K562 (cell line): ENCODE measurements at regions not wholly inside any gene's neighbourhood (a gene's known extent, or its start where the extent isn't known, plus 50 kb on each side); places are given as distances from the start of the nearest gene placed in this dataset.

ENCODE experiments used
- ATAC-seq: fragments of 200-7000 bp; cut with Tn5 transposase; 3 replicates; pipeline ENCODE4 v1.9.1; 2020; ENCODE audit warnings: moderate library complexity
- BruUV-seq: library from RNA; stranded (reverse); fragments of 400-500 nt; replicated peaks from 2 replicates; lab custom pipeline; 2021; lab: Mats Ljungman, UMichigan
- CTCF ChIA-PET: fragments of 300-600 bp; formaldehyde crosslinking; extraction: SDS; loops from one replicate; lab custom pipeline; 2021; ENCODE audit warnings: low intra/inter-chr PET ratio; lab: Yijun Ruan, JAX
- POLR2A ChIA-PET: fragments of 300-600, 350-650 bp; sonication (Branson Sonifier 250); formaldehyde crosslinking; extraction: SDS; loops from one replicate; lab custom pipeline; 2021; ENCODE audit warnings: antibody characterized with exemption, inconsistent platforms; lab: Yijun Ruan, JAX
- DNase-seq, 4 experiments: peaks; one replicate each; pipeline versions ENCODE4 v3.0.0 to v3.0.0-alpha.2; 2011 to 2018; ENCODE audit warnings: low spot score in 3 of 4, mixed read lengths in 3 of 4; ENCODE audit errors: extremely low read depth in 1 of 4
- FAIRE-seq: peaks from 2 replicates; lab custom pipeline; 2011; peaks lifted over from hg19 to GRCh38; lab: Jason Lieb, UNC
- H2AFZ ChIP-seq: 2 replicates; pipeline ENCODE4 v1.6.0; 2011; ENCODE audit warnings: low read depth, low read length, control low read depth, inconsistent platforms
- H3K27ac ChIP-seq: fragments of 200-600 bp; 3 replicates; pipeline ENCODE4 v1.8.0; 2011; ENCODE audit warnings: low read depth, mild to moderate bottlenecking, control low read depth, inconsistent platforms, low read length, moderate library complexity, mixed read lengths; ENCODE audit errors: extremely low read depth
- H3K27me3 ChIP-seq, 2 experiments: fragments of 300-600 bp in 1 of 2; 2 replicates in 1 of 2; 3 replicates in 1 of 2; pipeline versions ENCODE4 v1.6.0 to v1.8.0; 2011; ENCODE audit warnings: inconsistent platforms in 2 of 2, low read length in 2 of 2, mild to moderate bottlenecking in 1 of 2, mixed read lengths in 1 of 2, moderate library complexity in 1 of 2; ENCODE audit not compliant: control insufficient read depth in 2 of 2, insufficient read depth in 2 of 2
- H3K36me3 ChIP-seq: fragments of 300-600 bp; 3 replicates; pipeline ENCODE4 v1.8.0; 2011; ENCODE audit warnings: mild to moderate bottlenecking, low read length, inconsistent platforms; ENCODE audit not compliant: control insufficient read depth, insufficient read depth
- H3K4me1 ChIP-seq, 2 experiments: fragments of 200-600 bp in 1 of 2; replicated peaks in 1 of 2; 2 replicates in 1 of 2; 3 replicates in 1 of 2; pipeline versions ENCODE4 v1.5.1 to v1.8.0; 2011; ENCODE audit warnings: inconsistent platforms in 2 of 2, low read length in 2 of 2, mild to moderate bottlenecking in 1 of 2, mixed read lengths in 1 of 2, moderate library complexity in 1 of 2; ENCODE audit not compliant: control insufficient read depth in 2 of 2, insufficient read depth in 2 of 2
- H3K4me2 ChIP-seq: 2 replicates; pipeline ENCODE4 v1.6.1; 2011; ENCODE audit warnings: low read length, control low read depth, inconsistent platforms, mixed read lengths; ENCODE audit not compliant: insufficient read depth
- H3K4me3 ChIP-seq: fragments of 200-600 bp; sonication (generic), shearing (Covaris generic); 2 replicates; pipeline ENCODE4 v1.5.1; 2016; ENCODE audit warnings: control low read depth, inconsistent platforms
- H3K79me2 ChIP-seq: fragments of 200-600 bp; 3 replicates; pipeline ENCODE4 v1.8.0; 2011; ENCODE audit warnings: low read length, inconsistent platforms; ENCODE audit not compliant: control insufficient read depth, insufficient read depth
- H3K9ac ChIP-seq, 2 experiments: 2 replicates each; pipeline versions ENCODE4 v1.6.0 to v1.6.1; 2011; ENCODE audit warnings: low read depth in 2 of 2, low read length in 2 of 2, control low read depth in 1 of 2, inconsistent platforms in 1 of 2, mild to moderate bottlenecking in 1 of 2, mixed read lengths in 1 of 2; ENCODE audit not compliant: insufficient read depth in 1 of 2
- H3K9me1 ChIP-seq: one replicate; pipeline ENCODE4 v1.6.0; 2011; ENCODE audit warnings: inconsistent platforms, mild to moderate bottlenecking, low read length, moderate library complexity; ENCODE audit not compliant: control insufficient read depth, insufficient read depth
- H3K9me3 ChIP-seq: replicated peaks from 2 replicates; pipeline ENCODE4 v1.5.1; 2011; ENCODE audit warnings: low read depth, low read length, inconsistent platforms; ENCODE audit not compliant: control insufficient read depth, insufficient read depth
- H4K20me1 ChIP-seq: replicated peaks from 2 replicates; pipeline ENCODE4 v1.6.1; 2011; ENCODE audit warnings: low read length, inconsistent platforms, mixed read lengths; ENCODE audit not compliant: control insufficient read depth, insufficient read depth
- ERF ChIP-seq: fragments of 450-650 bp; formaldehyde crosslinking; IDR thresholded peaks from 2 replicates; pipeline ENCODE4 v1.4.0; 2020; ENCODE audit warnings: mild to moderate bottlenecking, mixed read lengths
- GTF2A2 ChIP-seq: IDR thresholded peaks from 2 replicates; pipeline ENCODE4 v1.6.1; 2016; ENCODE audit warnings: mild to moderate bottlenecking, missing genetic modification characterization, missing compliant biosample characterization
- HNRNPUL1 ChIP-seq: fragments of 200-400 bp; formaldehyde crosslinking; IDR thresholded peaks from 2 replicates; pipeline ENCODE4 v1.6.1; 2017; ENCODE audit warnings: low read length
- ID3 ChIP-seq, 2 experiments: fragments of 250-450 bp in 1 of 2; fragments of 450-650 bp in 1 of 2; sonication (Bioruptor Pico) in 1 of 2; IDR thresholded peaks; 2 replicates each; pipeline versions ENCODE4 v1.6.1 to v1.8.0; 2016 to 2021; ENCODE audit warnings: mild to moderate bottlenecking in 2 of 2, moderate library complexity in 2 of 2, missing compliant biosample characterization in 1 of 2, missing genetic modification characterization in 1 of 2
- KLF10 ChIP-seq: fragments of 250-450 bp; sonication (Bioruptor Pico); IDR thresholded peaks from 2 replicates; pipeline ENCODE4 v1.6.1; 2021; ENCODE audit warnings: matching md5 sums
- MED1 ChIP-seq: sonication (generic); formaldehyde crosslinking; IDR thresholded peaks from 2 replicates; pipeline ENCODE4 v1.8.1; 2023; ENCODE audit warnings: missing genetic modification reagents, borderline replicate concordance
- MEF2A ChIP-seq: IDR thresholded peaks from 2 replicates; pipeline ENCODE4 v1.6.1; 2011; ENCODE audit warnings: low read depth, mild to moderate bottlenecking, low read length, moderate library complexity; ENCODE audit not compliant: control insufficient read depth
- NR1H2 ChIP-seq: sonication (generic); formaldehyde crosslinking; IDR thresholded peaks from 2 replicates; pipeline ENCODE4 v1.4.0; 2020; ENCODE audit warnings: mild to moderate bottlenecking, missing genetic modification reagents
- NR2C2 ChIP-seq, 2 experiments: fragments of 200-800 bp in 1 of 2; sonication (Bioruptor generic) in 1 of 2; sonication (generic) in 1 of 2; formaldehyde crosslinking in 1 of 2; IDR thresholded peaks; 2 replicates each; pipeline versions ENCODE4 v1.6.1 to v1.8.0; 2016 to 2022; ENCODE audit warnings: mild to moderate bottlenecking in 1 of 2, missing compliant biosample characterization in 1 of 2, missing genetic modification characterization in 1 of 2, missing genetic modification reagents in 1 of 2
- PYGO2 ChIP-seq: fragments of 450-650 bp; IDR thresholded peaks from 2 replicates; pipeline ENCODE4 v1.6.1; 2016; ENCODE audit warnings: mild to moderate bottlenecking, missing genetic modification characterization, moderate library complexity, missing compliant biosample characterization
- RBM22 ChIP-seq: fragments of 200-400 bp; formaldehyde crosslinking; IDR thresholded peaks from 2 replicates; pipeline ENCODE4 v1.6.1; 2018; ENCODE audit warnings: low read length, low read depth; ENCODE audit not compliant: poor library complexity, severe bottlenecking
- RBM25 ChIP-seq: fragments of 200-400 bp; formaldehyde crosslinking; IDR thresholded peaks from 2 replicates; pipeline ENCODE4 v1.6.1; 2018; ENCODE audit warnings: low read length, low read depth, moderate library complexity; ENCODE audit not compliant: severe bottlenecking
- SMAD3 ChIP-seq: fragments of 450-650 bp; formaldehyde crosslinking; conservative IDR thresholded peaks from 2 replicates; pipeline ENCODE4 v1.4.0; 2020; ENCODE audit warnings: mild to moderate bottlenecking
- SRSF1 ChIP-seq: fragments of 200-400 bp; formaldehyde crosslinking; IDR thresholded peaks from 2 replicates; pipeline ENCODE4 v1.6.1; 2017; ENCODE audit warnings: mild to moderate bottlenecking, low read depth, low read length, moderate library complexity
- STAT5A ChIP-seq: IDR thresholded peaks from 2 replicates; pipeline ENCODE4 v1.6.1; 2012; ENCODE audit warnings: low read length, inconsistent platforms, borderline replicate concordance
- ZZZ3 ChIP-seq: fragments of 450-650 bp; IDR thresholded peaks from 2 replicates; pipeline ENCODE4 v1.6.1; 2016; ENCODE audit warnings: antibody characterized with exemption, mild to moderate bottlenecking, moderate library complexity
- WGBS: fragments of 100-300 bp; shearing (Covaris generic); methylation state at CpG from one replicate; pipeline ENCODE4 v1.1.6; 2016; ENCODE audit warnings: low coverage, mixed read lengths; ENCODE audit not compliant: insufficient coverage; ENCODE audit errors: missing lambda C conversion rate; 5-methylcytosine and 5-hydroxymethylcytosine counted together
- in situ Hi-C: fragments of 300-500 bp; cut with MboI; formaldehyde crosslinking; loops from 4 replicates; pipeline ENCODE4 v1.15.0; 2018; ENCODE audit warnings: inconsistent platforms, mixed read lengths
- intact Hi-C: fragments of 100-400 bp; cut with micrococcal nuclease; formaldehyde crosslinking; loops from 2 replicates; pipeline ENCODE4 v1.14.2; 2022
- TF ChIP-seq, protein P1 (sequence below): fragments of 200-800 bp; sonication (Bioruptor generic); IDR thresholded peaks from 2 replicates; pipeline ENCODE4 v1.6.1; 2017; ENCODE audit warnings: missing genetic modification characterization, missing compliant biosample characterization

GRCh38 chr6:91926827-91927226 is 1340.0 kb upstream of the MAP3K7 start:
- TF ChIP-seq RBM22, result no peak
- no peak for TF ChIP-seq NR2C2 (CRISPR knock-in tag; IDR thresholded peaks at IDR 0.05)
- no peak for TF ChIP-seq NR2C2 (tag; IDR thresholded peaks at IDR 0.05)
- no peak for TF ChIP-seq KLF10 (CRISPR knock-in tag)
- TF ChIP-seq STAT5A, result no peak
- TF ChIP-seq PYGO2 (tag), result no peak
- TF ChIP-seq GTF2A2 (tag), result no peak
- TF ChIP-seq ID3 (CRISPR knock-in tag; IDR thresholded peaks at IDR 0.05), result no peak
- TF ChIP-seq ID3 (tag; IDR thresholded peaks at IDR 0.05), result no peak
- no peak for TF ChIP-seq HNRNPUL1
- TF ChIP-seq ZZZ3, result no peak
- TF ChIP-seq SMAD3 (CRISPR knock-in tag), result no peak
- TF ChIP-seq RBM25, result no peak
- TF ChIP-seq MED1 (CRISPR knock-in tag), result no peak
- TF ChIP-seq, protein P1, sequence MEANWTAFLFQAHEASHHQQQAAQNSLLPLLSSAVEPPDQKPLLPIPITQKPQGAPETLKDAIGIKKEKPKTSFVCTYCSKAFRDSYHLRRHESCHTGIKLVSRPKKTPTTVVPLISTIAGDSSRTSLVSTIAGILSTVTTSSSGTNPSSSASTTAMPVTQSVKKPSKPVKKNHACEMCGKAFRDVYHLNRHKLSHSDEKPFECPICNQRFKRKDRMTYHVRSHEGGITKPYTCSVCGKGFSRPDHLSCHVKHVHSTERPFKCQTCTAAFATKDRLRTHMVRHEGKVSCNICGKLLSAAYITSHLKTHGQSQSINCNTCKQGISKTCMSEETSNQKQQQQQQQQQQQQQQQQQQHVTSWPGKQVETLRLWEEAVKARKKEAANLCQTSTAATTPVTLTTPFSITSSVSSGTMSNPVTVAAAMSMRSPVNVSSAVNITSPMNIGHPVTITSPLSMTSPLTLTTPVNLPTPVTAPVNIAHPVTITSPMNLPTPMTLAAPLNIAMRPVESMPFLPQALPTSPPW (CRISPR knock-in tag), result no peak
- TF ChIP-seq ERF (CRISPR knock-in tag), result no peak
- TF ChIP-seq MEF2A, result no peak
- no peak for TF ChIP-seq NR1H2
- no peak for TF ChIP-seq SRSF1
- H3K9ac ChIP-seq, result no peak overlapping the region
- no peaks in the 10 kb centered on the region for H3K4me1 ChIP-seq
- no peaks in the 10 kb centered on the region for H3K79me2 ChIP-seq
- ChIA-PET POLR2A (no interaction called here), CTCF (no interaction called here)
- no peak overlapping the region for H3K4me3 ChIP-seq
- no TSS peak for BruUV-seq
- no peaks in the 10 kb centered on the region for H3K9me1 ChIP-seq
- no peak overlapping the region for H3K27ac ChIP-seq
- ATAC-seq (no peak), DNase-seq (no peak), FAIRE-seq (no peak)
- WGBS, result 2% methylated on average over 11 of the region's 15 CpGs
- intact Hi-C loops, result no loop called here
- no peaks in the 10 kb centered on the region for H3K9me3 ChIP-seq
- H4K20me1 ChIP-seq, result no peaks in the 10 kb centered on the region
- no peaks in the 10 kb centered on the region for H3K27me3 ChIP-seq
- H3K4me2 ChIP-seq, result no peak overlapping the region
- H3K36me3 ChIP-seq, result no peaks in the 10 kb centered on the region
- in situ Hi-C loops, result no loop called here
- H2AFZ ChIP-seq, result no peak overlapping the region
